ENCODE measurements at regions not wholly inside any gene's neighbourhood (a gene's known extent, or its start where the extent isn't known, plus 50 kb on each side); places are given as distances from the start of the nearest gene placed in this dataset.
A peak's percentile ranks its signal among the peaks of the same experiment; 100 is the strongest.

GRCh38 chr12:27899151-27899661, 73.3 kb downstream of the PTHLH start (continued):
- TF ChIP-seq KIAA2018 (CRISPR knock-in tag; IDR thresholded peaks at IDR 0.05; ENCODE audit: borderline replicate concordance) (no peak), KAT2B (IDR thresholded peaks at IDR 0.05; ENCODE audit: borderline replicate concordance, low read depth, low read length) (no peak), NFYB (CRISPR knock-in tag; IDR thresholded peaks at IDR 0.05) (no peak), KLF16 (CRISPR knock-in tag; IDR thresholded peaks at IDR 0.05) (no peak), ZNF670 (CRISPR knock-in tag; IDR thresholded peaks at IDR 0.05; ENCODE audit: borderline replicate concordance) (no peak), RBM22 (optimal IDR thresholded peaks at IDR 0.05; ENCODE audit: low read length) (no peak), BRF2 (CRISPR knock-in tag; IDR thresholded peaks at IDR 0.05) (no peak), HES4 (CRISPR knock-in tag; IDR thresholded peaks at IDR 0.05; ENCODE audit: borderline replicate concordance) (no peak), MAF1 (CRISPR knock-in tag; IDR thresholded peaks at IDR 0.05; ENCODE audit: borderline replicate concordance) (no peak), ZNF383 (CRISPR knock-in tag; IDR thresholded peaks at IDR 0.05; ENCODE audit: borderline replicate concordance) (no peak), ZNF616 (CRISPR knock-in tag; IDR thresholded peaks at IDR 0.05; ENCODE audit: low read depth) (no peak), ATF4 (CRISPR knock-in tag; IDR thresholded peaks at IDR 0.05) (peak in 1 of 2 experiments; percentile 73; a peak in 2 of 4 replicates), TCF12 (IDR thresholded peaks at IDR 0.05) (no peak), TCF12 (CRISPR knock-in tag; IDR thresholded peaks at IDR 0.05) (no peak), ZNF687 (CRISPR knock-in tag; IDR thresholded peaks at IDR 0.05) (no peak), ZNF615 (CRISPR knock-in tag; IDR thresholded peaks at IDR 0.05; ENCODE audit: borderline replicate concordance) (no peak)

Measured in HepG2 (cell line).